Stimulated activated CD8-positive, alpha-beta memory T cell treated with anti-CD3 and anti-CD28 coated beads, Interleukin-12 subunit alpha, Interleukin-12 subunit beta, amount 100 ng/mL, for 24 hours (primary cell): ENCODE measurements at regions not wholly inside any gene's neighbourhood (a gene's known extent, or its start where the extent isn't known, plus 50 kb on each side); places are given as distances from the start of the nearest gene placed in this dataset.

Experiments used
- DNase-seq: peaks from one replicate; pipeline ENCODE4 v3.0.0-alpha.2; 2020; ENCODE audit errors: extremely low read depth

DNA sequence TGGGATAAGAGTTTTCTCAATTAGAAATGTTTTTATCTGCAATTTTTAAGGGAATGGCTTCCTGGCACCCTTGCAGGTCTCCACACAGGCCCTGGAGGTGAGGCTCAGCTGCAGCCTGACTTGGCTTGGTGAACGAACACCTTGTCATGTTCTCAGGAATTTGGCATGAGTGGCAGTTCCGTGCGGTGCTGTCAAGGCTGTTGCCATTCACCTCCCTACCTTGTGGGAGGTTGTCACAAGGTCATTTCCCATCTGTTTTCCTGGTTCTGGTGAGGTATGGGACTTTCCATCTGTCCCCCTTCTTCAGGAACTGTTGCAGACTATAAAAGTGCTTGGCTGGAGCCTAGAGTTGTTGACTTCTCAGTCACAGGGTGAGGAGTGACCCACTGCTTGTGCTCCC lies 82.9 kb downstream of the ELOVL4 start:
- no peak for DNase-seq

DNA sequence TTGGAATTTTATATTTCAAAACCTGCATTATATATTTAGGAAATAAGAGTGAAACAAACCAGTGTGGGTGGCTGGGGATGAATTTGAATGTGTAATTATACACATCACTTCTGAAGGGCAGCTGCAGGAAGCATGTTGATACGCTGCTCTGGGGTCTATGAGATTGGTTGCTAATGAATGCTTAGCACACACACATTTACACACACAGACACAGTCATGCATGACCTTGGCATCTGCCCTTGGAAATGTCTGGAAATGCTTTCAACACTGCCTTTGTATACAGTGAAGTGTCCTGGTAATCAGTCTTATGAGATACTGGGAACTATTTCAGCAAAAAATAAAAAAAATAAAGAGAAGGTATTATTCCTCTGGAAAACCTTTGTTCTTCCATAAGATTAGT lies 83.4 kb downstream of the ELOVL4 start:
- DNase-seq, result no peak

DNA sequence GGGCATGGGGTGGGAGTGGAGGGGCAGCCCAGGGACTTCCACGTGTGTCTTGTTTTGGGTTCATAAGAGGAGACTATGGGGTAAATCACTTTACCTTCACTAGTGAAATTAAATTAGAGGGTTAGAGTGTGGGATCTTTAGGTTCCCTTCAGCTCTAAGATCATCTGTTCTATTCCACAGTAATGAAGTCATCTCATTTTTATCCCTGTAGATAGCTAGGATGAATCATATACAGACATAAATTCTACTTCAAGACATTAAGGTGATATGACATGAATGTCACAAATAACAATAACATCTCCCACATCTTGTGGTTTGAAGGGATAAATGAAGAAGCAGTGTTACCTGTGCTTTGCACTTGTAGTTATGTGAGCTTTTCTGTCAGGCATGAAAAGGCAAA lies 83.8 kb downstream of the ELOVL4 start:
- DNase-seq, result no peak

DNA sequence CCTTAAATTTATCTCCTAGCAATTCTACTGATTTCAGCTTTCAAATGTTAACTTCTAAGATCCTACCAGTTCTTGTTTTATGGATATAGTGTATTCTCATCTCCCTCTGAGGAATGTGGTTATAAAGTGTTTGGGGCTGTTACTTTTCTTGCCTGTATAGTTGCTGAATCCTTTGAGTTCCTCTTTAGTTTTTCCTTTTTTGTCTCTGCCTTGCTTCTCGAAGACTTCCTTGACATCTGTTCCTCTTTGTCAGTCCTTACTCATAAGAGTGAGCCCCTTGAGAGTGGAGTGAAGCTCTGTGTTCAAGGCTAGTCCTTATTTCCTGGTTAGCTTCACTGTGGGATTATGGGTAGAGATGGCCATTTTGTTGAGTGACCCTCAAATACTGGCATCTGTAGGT lies 84.6 kb downstream of the ELOVL4 start:
- no peak for DNase-seq

DNA sequence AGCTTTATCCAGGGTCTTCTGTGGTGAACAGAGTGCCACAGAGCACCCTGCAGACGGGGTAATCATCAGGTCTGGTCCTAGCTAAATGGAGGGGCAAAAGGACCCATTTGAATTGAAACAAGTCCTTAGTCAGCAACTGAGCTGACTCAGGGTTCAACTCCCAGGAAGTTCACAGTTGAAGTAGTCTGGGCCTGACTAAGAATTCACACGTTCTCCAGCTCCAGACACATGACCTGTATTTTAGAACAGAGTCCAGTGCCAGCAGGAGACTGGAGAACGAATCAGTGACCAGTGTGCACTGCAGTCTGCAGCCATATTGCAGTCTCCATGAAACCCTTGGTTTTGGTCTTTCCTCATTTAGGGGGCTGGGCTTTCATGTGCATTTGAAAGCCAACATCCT lies 85.2 kb downstream of the ELOVL4 start:
- DNase-seq, result no peak

GRCh38 chr6:79861023-79861422 lies 86.3 kb downstream of the ELOVL4 start:
- no peak for DNase-seq

GRCh38 chr6:79847426-79847825 lies 99.9 kb downstream of the ELOVL4 start:
- no peak for DNase-seq

DNA sequence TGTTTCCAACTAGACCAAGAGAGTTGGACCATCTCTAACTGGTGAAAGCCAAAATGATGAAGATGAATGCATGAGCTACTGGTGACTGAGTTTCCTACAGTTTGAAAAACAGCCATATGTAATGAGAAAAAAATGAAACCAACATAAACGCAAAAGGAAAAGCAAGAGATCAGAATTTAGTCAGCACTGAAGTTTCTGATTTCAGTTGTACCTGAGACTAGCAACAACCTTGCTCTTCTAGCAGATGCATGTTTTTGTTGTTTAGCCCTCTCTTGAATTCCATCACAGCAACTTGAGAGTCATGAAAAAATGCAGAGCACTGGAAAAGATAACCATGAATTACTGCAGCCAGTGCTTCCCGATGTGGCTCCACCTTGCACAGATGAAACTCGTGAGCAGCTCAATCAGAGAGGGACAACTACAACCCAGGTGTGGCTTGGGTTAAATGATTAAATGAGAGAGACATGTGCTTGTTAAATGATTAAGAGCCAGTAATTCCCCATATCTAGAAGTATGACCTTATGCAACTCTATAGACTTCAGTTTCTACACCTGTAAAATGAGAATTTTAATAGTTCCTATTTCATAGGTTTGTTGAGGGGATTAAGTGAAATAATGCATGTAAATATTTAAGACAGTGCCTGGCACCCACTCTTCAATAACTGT lies 104.8 kb downstream of the ELOVL4 start:
- no peak for DNase-seq

DNA sequence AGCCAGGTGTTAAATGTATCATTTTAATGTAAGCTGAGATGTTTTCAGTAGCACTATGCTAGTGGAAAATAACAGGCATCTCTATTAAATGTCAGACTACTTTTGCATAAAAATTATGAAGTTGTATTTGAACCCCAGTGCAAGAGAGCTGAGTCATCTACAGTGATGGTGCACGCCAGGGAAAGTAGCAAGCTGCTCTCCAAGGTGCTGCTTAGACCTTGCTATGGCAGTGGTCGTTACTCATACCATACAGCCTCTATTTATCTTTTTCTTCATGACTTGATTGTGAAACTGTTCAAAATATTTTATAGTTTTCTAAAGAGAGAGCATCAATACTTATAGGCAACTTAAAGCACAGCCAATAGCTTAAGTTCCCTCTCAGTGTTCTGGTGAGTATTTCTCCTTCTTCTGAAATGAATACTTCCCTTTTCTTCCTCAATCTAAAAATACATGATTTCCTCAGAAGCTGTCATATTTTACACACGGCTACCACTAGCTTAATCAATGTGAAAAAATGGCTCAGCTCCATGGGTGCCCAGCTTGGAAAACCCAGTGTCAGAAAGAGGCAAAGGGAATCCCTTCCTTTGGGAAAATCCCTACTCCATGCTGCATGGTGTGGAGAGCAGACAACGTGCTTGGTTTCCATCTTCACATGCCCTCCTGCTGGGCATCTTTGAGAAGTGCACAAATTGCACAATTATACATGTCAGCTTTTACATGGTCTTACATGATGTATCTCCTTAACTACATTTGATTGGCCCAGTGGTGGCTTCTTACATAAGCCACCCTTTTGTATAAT lies 105.6 kb downstream of the ELOVL4 start:
- no peak for DNase-seq

- no peak for DNase-seq
Observed at GRCh38 chr6:79838851-79839250, 108.5 kb downstream of the ELOVL4 start.

GRCh38 chr6:79833964-79834284 lies 113.4 kb downstream of the ELOVL4 start:
- DNase-seq, result no peak

GRCh38 chr6:79833264-79833963 lies 113.9 kb downstream of the ELOVL4 start:
- no peak for DNase-seq

DNA sequence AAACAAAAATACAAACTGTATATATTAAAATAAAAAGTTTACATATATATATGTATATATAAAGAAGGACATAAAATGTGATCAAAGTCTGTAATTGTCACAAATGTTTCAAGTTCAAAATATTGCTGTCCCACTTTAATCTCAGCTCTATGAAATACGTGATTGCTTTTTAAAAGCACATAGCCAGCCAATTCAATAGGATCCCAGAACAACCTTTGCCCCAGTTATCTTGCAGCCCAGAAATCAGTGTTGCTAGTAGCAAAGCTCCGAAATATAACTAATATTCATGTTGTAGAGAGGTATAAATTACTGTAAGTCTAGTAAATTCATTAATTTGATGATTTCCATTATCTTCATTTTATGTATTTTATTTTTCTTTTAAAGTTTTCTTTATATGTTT lies 114.6 kb downstream of the ELOVL4 start:
- DNase-seq, result no peak

- DNase-seq, result no peak
Observed at GRCh38 chr6:79824202-79824601, 123.2 kb downstream of the ELOVL4 start.

DNA sequence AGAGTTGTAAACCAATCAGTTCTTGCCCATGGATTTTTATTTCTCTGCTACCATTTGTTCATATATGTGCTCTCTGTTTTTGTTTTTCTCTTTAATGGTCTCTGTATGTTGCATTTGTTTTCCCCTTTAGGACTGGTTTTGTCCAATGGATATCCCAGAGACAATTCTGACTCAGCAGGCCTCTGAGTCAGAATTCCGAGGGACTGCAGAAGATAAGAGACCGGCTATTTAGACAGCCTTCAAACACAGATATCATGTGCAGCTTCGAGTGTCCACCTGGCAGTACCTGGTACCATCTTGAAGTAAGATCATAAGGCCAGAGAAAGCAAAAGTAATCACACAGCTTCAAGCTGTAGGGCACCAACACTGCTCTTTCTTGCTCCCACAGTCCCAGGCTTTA lies 125.5 kb downstream of the ELOVL4 start:
- no peak for DNase-seq

DNA sequence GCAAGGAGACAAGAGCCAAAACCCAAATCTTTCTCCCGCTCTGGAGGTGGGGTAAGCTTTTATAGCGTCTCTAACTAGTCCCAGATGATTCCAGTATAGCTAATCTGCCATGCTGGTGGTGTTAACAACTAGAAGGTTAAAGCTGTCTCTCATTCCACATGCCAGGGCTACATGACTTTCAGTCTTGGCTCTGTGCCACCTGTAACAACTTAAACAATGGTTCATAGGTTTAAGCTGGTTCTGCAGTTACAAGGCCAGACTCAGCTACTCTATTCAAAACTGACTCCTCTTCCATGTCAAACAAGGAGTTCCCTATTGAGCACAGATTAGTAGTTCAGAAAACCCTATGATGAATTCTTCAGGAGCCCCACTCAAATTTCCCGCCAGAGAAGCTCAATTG lies 128.9 kb downstream of the ELOVL4 start:
- DNase-seq, result no peak

- DNase-seq, result no peak
Observed at GRCh38 chr6:79814940-79815339, 132.4 kb downstream of the ELOVL4 start.

GRCh38 chr6:79813854-79814709 lies 133.3 kb downstream of the ELOVL4 start:
- DNase-seq, result peak; percentile 31

GRCh38 chr6:79813143-79813850 lies 134.1 kb downstream of the ELOVL4 start:
- DNase-seq, result no peak

GRCh38 chr6:79812195-79812594 lies 135.2 kb downstream of the ELOVL4 start:
- DNase-seq, result no peak

- DNase-seq, result no peak
Observed at GRCh38 chr6:79810871-79811270, 136.5 kb downstream of the ELOVL4 start.
